Fibroblast of lung (primary cell): ENCODE measurements at regions not wholly inside any gene's neighbourhood (a gene's known extent, or its start where the extent isn't known, plus 50 kb on each side); places are given as distances from the start of the nearest gene placed in this dataset.

Experiments
- DNase-seq, 2 donors: peaks; one replicate each; pipeline versions ENCODE4 v3.0.0 to v3.0.0-alpha.2; 2010; ENCODE audit warnings: low read depth in 2 of 2
- H2AFZ ChIP-seq: 2 replicates; pipeline ENCODE4 v1.5.1; 2012; ENCODE audit warnings: low read length, control low read depth, inconsistent platforms
- H3K27ac ChIP-seq: 2 replicates; pipeline ENCODE4 v1.5.1; 2011; ENCODE audit warnings: low read length, control low read depth; ENCODE audit not compliant: insufficient read depth
- H3K27me3 ChIP-seq: 2 replicates; pipeline ENCODE4 v1.5.1; 2011; ENCODE audit warnings: mild to moderate bottlenecking, low read length; ENCODE audit not compliant: control insufficient read depth, insufficient read depth
- H3K36me3 ChIP-seq: 2 replicates; pipeline ENCODE4 v1.5.1; 2011; ENCODE audit warnings: low read length; ENCODE audit not compliant: control insufficient read depth, insufficient read depth
- H3K4me1 ChIP-seq: 2 replicates; pipeline ENCODE4 v1.5.1; 2011; ENCODE audit warnings: low read length; ENCODE audit not compliant: control insufficient read depth, insufficient read depth; ENCODE audit errors: extremely low read depth
- H3K4me2 ChIP-seq: 2 replicates; pipeline ENCODE4 v1.5.1; 2011; ENCODE audit warnings: low read length, control low read depth; ENCODE audit not compliant: insufficient read depth; ENCODE audit errors: extremely low read depth
- H3K4me3 ChIP-seq, 4 experiments: fragments of 200-600 bp in 1 of 4; sonication (generic) in 1 of 4; replicated peaks in 1 of 4; 2 replicates each; pipeline ENCODE4 v1.5.1; 2011 to 2016; ENCODE audit warnings: low read length in 4 of 4, low read depth in 3 of 4, mild to moderate bottlenecking in 3 of 4, control low read depth in 2 of 4, inconsistent platforms in 1 of 4, mixed read lengths in 1 of 4; ENCODE audit not compliant: insufficient read depth in 1 of 4; ENCODE audit errors: control extremely low read depth in 1 of 4
- H3K79me2 ChIP-seq: 2 replicates; pipeline ENCODE4 v1.5.1; 2012; ENCODE audit warnings: mild to moderate bottlenecking, low read length, inconsistent platforms; ENCODE audit not compliant: control insufficient read depth, insufficient read depth
- H3K9ac ChIP-seq: 2 replicates; pipeline ENCODE4 v1.5.1; 2011; ENCODE audit warnings: mild to moderate bottlenecking, low read length, control low read depth; ENCODE audit not compliant: insufficient read depth
- H3K9me3 ChIP-seq: 2 replicates; pipeline ENCODE4 v1.5.1; 2012; ENCODE audit warnings: low read depth, low read length; ENCODE audit not compliant: control insufficient read depth, insufficient read depth
- H4K20me1 ChIP-seq: 2 replicates; pipeline ENCODE4 v1.5.1; 2011; ENCODE audit warnings: low read length; ENCODE audit not compliant: control insufficient read depth, insufficient read depth; ENCODE audit errors: extremely low read depth
- EZH2 ChIP-seq: IDR thresholded peaks from 2 replicates; pipeline ENCODE4 v1.5.1; 2012; ENCODE audit warnings: low read length, control low read depth, mild to moderate bottlenecking; ENCODE audit errors: missing control alignments
- TF ChIP-seq, protein P1 (sequence below), 2 donors: IDR thresholded peaks in 1 of 2; conservative IDR thresholded peaks in 1 of 2; 1 replicate in 1 of 2; 2 replicates in 1 of 2; pipeline ENCODE4 v1.5.1; 2011 to 2012; ENCODE audit warnings: low read length in 2 of 2, control low read depth in 1 of 2, inconsistent platforms in 1 of 2, low read depth in 1 of 2, mild to moderate bottlenecking in 1 of 2

DNA sequence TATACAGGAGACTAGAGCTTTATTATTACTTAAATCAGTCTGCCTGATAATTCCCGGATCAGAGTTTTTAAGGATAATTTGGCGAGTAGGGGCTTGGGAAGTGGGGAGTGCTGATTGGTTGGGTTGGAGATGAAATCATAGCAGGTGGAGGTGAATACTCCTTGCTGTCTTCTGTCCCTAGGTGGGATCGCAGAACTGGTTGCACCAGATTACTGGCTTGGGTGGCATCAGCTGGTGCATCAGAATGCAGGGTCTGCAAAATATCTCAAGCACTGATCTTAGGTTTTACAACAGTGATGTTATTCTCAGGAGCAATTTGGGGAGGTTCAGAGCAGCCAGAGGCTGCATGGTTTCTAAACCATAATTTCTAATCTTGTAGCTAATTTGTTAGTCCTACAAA, 68.1 kb downstream of the KIF4B start:
- H4K20me1 ChIP-seq = no peaks in the 10 kb centered on the region
- H3K27me3 ChIP-seq = no peaks in the 10 kb centered on the region
- TF ChIP-seq, protein P1, sequence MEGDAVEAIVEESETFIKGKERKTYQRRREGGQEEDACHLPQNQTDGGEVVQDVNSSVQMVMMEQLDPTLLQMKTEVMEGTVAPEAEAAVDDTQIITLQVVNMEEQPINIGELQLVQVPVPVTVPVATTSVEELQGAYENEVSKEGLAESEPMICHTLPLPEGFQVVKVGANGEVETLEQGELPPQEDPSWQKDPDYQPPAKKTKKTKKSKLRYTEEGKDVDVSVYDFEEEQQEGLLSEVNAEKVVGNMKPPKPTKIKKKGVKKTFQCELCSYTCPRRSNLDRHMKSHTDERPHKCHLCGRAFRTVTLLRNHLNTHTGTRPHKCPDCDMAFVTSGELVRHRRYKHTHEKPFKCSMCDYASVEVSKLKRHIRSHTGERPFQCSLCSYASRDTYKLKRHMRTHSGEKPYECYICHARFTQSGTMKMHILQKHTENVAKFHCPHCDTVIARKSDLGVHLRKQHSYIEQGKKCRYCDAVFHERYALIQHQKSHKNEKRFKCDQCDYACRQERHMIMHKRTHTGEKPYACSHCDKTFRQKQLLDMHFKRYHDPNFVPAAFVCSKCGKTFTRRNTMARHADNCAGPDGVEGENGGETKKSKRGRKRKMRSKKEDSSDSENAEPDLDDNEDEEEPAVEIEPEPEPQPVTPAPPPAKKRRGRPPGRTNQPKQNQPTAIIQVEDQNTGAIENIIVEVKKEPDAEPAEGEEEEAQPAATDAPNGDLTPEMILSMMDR (conservative IDR thresholded peaks at IDR 0.05 in 1 of 2, IDR thresholded peaks at IDR 0.05 in 1 of 2; ENCODE audit: low read depth in 1 of 2, low read length in 2 of 2) = no peak
- TF ChIP-seq EZH2 = no peak
- H3K9me3 ChIP-seq = no peaks in the 10 kb centered on the region
- H3K4me3 ChIP-seq = no peak overlapping the region
- H3K9ac ChIP-seq = no peak overlapping the region
- DNase-seq = no peak
- H3K4me1 ChIP-seq = no peaks in the 10 kb centered on the region
- no peak overlapping the region for H3K27ac ChIP-seq
- H3K36me3 ChIP-seq = no peaks in the 10 kb centered on the region
- H3K79me2 ChIP-seq = no peaks in the 10 kb centered on the region
- H2AFZ ChIP-seq = no peak overlapping the region
- no peak overlapping the region for H3K4me2 ChIP-seq

DNA sequence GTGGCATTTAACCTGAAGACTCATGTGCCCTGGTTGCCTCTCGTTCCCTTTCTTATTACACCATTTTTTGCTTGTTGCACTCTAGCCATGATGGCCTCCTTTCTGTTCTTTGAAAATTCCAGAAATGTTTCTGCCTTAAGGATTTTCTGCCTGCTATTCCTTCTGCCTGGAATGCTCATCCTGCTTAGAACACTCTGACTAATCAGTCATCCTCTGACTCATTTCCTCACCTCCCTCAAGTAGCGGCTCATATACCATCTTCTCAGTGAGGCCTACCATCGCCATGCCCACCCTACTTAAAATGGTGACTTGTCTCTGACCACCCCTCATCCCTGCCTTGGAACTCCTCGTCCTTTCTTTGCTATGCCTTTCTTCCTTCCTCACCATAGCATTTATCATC, 68.8 kb downstream of the KIF4B start:
- H3K4me1 ChIP-seq = no peaks in the 10 kb centered on the region
- H3K4me3 ChIP-seq = no peak overlapping the region
- H3K27me3 ChIP-seq = no peaks in the 10 kb centered on the region
- no peak for TF ChIP-seq EZH2
- TF ChIP-seq, protein P1 (conservative IDR thresholded peaks at IDR 0.05 in 1 of 2, IDR thresholded peaks at IDR 0.05 in 1 of 2; ENCODE audit: low read depth in 1 of 2, low read length in 2 of 2) = no peak
- H3K9me3 ChIP-seq = no peaks in the 10 kb centered on the region
- peak overlapping the region; percentile 14 for H2AFZ ChIP-seq
- no peak overlapping the region for H3K27ac ChIP-seq
- peak; percentile 47 to 89 for DNase-seq
- H3K9ac ChIP-seq = no peak overlapping the region
- H3K4me2 ChIP-seq = no peak overlapping the region
- H3K79me2 ChIP-seq = no peaks in the 10 kb centered on the region
- no peaks in the 10 kb centered on the region for H3K36me3 ChIP-seq
- no peaks in the 10 kb centered on the region for H4K20me1 ChIP-seq

DNA sequence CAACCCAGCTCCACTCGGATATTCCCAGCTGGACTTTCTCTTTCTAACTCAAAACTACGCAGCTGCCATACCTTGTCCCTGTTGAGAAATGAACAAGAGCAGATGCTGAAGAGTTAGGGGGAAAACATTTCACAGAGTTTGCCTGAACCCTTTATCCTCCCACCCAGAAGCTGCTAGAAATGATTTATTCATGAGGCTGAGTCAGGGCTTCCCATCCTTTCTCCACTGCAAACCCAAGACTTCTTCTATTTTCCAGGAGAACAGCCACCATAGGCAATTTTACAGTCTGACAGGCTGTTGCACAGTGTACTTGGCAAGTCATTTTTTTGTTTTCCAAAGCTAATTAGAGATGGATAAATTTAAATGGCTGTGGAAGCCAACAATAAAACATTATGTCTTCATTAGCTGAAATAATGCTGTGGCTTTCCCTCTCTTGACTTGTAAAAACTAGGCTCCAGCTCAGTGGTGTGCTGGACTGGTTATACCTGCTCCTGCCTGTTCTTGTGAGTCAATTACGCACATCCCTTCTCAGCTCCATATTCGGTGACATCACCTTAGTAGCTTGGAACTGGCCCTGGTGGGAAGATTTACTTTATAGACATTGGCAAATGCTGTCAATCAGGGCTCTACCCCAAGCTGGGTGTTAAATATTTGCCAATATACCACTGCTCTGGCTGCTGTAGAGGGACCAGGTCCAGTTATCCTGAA, 71.9 kb downstream of the KIF4B start:
- Histone ChIP-seq H3K27ac (no peak overlapping the region), H3K4me3 (no peak overlapping the region), H3K4me1 (no peaks in the 10 kb centered on the region), H4K20me1 (no peaks in the 10 kb centered on the region), H2AFZ (no peak overlapping the region), H3K9me3 (no peaks in the 10 kb centered on the region), H3K36me3 (no peaks in the 10 kb centered on the region), H3K9ac (no peak overlapping the region), H3K27me3 (no peaks in the 10 kb centered on the region), H3K4me2 (no peak overlapping the region), H3K79me2 (no peaks in the 10 kb centered on the region)
- TF ChIP-seq, protein P1 (conservative IDR thresholded peaks at IDR 0.05 in 1 of 2, IDR thresholded peaks at IDR 0.05 in 1 of 2; ENCODE audit: low read depth in 1 of 2, low read length in 2 of 2) = no peak
- TF ChIP-seq EZH2 = no peak
- DNase-seq = peak in 1 of 2 donors; percentile 12
